SKM-1 (cell line): ENCODE measurements at regions not wholly inside any gene's neighbourhood (a gene's known extent, or its start where the extent isn't known, plus 50 kb on each side); places are given as distances from the start of the nearest gene placed in this dataset.
"Not testable (repeated sequence)": the region's sequence is repeated elsewhere in the genome, so short reads cannot be mapped to it uniquely, and the experiment has no call there.

Experiments
- DNase-seq: peaks from one replicate; lab custom pipeline; 2025; ENCODE audit not compliant: unreplicated experiment; lab: John Stamatoyannopoulos, UW

DNA sequence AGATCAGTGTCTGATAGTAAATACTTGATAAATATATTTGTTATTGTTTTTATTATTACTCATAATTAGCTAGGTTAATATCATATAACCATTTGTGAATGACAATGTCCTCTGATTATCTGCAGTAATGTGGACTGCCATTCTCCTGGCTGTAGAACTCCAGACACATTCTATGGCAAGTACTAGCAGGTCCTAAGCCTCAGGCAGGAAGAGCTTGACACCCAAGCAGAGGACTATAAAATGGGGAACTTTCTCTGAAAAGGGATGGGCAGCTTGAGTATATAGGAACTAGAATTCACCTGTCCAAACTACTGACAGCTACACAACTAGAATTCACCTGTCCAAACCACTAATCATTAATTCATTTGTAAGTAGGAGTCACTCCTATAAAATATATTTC is 649.4 kb downstream of the CPS1 start:
- no peak for DNase-seq

DNA sequence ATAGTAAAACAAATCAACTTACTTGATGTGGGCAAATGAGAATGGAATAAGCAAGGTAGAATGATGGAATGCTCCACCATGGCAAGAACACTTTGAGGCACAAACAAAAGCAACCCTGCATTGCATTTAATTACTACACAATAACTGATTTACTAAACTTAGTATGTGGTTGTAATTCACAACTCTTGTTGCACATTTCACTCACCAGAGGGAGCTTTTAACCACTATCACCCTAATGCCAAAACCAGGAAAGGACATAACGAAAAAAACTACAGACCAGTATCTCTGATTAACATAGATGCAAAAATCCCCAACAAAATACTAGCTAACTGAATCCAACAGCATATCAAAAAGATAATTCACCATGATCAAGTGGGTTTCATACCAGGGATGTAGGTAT is 659.8 kb downstream of the CPS1 start:
- DNase-seq, result no peak

DNA sequence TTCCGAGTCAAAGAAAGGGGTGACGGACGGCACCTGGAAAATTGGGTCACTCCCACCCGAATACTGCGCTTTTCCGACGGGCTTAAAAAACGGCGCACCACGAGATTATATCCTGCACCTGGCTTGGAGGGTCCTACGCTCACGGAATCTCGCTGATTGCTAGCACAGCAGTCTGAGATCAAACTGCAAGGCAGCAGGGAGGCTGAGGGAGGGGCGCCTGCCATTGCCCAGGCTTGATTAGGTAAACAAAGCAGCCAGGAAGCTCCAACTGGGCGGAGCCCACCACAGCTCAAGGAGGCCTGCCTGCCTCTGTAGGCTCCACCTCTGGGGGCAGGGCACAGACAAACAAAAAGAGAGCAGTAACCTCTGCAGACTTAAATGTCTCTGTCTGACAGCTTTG is 663.1 kb downstream of the CPS1 start:
- DNase-seq, result not testable (repeated sequence)

DNA sequence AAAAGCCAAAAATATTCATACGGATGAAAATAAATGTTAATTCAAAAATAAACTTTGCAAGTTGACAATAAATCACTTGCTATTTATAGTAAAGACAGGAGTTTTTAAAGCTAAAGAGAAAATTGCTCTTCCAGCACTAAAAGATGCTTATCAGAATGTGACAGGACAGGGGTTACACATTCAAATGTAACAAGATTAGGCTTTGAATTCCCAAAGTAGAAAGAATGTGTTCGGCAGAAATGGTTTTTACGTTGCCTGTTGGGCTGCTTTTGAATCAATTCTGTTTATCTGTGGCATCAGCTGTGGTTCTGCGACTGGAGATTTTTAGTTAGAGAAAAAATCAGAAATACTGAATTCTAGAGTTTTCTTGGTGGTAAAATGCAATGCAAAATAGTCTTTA is 669.4 kb downstream of the CPS1 start:
- DNase-seq, result no peak

DNA sequence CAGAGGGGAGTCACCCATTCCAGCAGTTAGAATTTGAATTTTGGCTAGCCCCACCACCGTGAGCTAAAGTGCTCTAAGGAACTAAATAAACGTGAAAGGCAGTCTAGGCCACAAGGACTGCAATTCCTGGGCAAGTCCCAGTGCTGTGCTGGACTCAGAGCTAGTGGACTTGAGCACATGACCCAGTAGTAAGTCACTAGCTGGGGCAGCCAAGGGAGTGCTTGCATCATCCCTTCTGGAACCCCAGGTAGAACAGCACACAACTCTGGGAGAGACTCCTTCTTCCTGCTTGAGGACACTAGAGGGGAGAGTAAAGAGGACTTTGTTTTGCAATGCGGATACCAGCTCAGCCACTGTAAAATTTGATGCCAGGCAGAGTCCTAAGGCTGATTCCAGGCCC is 672.2 kb downstream of the CPS1 start:
- DNase-seq, result no peak

DNA sequence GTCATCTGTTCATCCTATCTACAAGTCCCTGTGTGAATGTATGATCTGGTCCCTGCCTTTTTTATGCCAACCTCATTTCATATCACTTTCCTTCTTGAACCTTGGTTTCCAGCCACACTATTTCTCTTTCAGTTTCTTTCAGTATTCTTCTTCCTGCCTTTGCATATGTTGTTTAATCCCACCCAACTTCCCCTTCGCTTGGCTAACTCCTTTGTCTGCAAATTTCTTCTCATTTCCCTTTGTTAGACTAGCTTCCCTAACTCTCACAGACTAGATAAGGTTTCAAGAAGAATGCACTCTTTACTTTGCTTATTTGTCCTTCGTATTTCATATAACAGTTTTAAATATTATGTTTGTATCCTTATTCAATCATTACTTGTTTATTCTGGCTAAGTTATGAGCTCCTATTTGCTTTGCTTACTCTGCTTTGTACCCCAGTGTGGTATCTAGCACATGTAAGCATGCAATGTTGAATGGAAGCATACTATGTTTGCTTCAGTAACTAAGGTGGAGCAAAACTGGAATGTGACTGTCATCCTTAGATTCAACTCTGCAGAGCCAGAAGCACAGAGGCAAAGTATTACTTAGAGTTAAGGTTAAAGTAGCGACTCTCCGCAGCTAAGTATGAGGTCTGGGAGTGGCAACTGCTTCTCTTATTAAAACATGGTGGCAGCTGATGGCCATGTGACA is 681.3 kb downstream of the CPS1 start:
- no peak for DNase-seq

DNA sequence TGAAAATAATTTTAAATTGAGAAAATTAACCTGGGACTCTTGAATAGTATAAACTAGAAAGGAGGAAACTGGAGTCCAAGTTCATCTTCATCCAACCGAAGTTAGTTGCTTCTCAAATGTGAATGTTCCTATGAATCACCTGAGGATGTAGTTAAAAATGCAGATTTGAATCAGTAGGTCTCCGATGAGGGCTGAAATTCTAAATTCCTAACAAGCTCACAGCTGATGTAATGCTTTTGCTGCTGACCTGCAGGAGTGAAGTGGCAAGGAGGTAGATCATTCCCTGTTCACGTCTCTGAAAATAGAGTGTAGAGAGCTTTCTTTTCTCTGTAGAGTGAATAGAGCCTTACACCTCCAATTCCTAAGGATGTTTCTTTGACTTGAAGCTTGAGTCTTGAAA is 685.5 kb downstream of the CPS1 start:
- no peak for DNase-seq

DNA sequence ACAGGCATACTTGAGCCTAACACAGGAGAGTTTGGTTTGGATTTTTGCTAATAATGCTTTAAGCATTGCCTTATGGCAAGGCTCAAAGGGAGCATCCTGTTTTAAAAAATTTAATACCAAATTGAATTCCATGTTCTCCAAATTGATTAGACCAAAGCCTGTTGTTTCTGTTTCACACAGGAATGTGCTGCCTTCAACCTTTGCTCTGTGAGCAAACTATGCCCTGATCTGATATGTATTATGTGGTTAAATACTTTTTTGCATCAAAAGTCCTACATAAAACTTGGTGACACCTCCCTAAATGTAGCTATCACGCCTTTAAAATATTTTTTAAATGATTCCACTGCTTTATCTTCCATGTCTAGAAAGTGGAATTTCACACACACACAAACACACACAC is 691.4 kb downstream of the CPS1 start:
- DNase-seq, result no peak

DNA sequence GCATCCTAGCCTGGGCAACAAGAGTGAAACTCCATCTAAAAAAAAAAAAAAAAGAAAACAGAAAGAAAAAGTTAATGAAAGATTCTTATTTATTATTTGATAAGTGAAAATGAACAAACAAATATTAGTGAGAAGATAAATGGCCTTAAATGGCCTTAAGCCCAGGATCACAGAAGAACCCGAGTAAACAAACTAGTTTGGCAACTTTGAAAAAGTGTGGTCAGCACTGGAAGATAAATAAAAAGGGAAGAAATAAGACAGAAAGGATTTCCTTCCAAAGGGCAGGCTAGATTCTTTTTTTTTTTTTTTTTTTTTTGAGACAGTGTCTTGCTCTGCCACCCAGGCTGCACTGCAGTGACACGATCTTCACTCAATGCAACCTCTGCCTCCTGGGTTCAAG is 692.4 kb downstream of the CPS1 start:
- DNase-seq, result no peak

DNA sequence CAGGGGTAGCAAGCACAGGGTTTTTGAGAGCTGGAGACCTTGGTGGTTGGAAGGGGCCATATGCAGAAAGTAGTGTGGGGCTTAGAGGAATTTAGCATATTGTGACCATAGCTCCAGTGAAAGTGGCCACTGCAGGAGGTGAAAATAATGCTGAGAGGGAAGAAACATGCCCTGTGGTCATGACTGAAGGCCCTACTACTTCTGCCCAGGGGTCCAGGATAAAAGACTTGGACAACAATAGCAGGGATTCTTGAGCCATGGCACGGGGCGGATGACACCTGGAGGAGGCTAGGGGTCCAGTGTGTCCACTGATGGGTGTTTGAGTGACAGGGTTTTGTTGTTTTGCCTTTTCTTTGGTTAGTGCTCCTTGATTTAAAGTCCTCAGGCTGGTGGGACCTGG is 694.6 kb downstream of the CPS1 start:
- no peak for DNase-seq

DNA sequence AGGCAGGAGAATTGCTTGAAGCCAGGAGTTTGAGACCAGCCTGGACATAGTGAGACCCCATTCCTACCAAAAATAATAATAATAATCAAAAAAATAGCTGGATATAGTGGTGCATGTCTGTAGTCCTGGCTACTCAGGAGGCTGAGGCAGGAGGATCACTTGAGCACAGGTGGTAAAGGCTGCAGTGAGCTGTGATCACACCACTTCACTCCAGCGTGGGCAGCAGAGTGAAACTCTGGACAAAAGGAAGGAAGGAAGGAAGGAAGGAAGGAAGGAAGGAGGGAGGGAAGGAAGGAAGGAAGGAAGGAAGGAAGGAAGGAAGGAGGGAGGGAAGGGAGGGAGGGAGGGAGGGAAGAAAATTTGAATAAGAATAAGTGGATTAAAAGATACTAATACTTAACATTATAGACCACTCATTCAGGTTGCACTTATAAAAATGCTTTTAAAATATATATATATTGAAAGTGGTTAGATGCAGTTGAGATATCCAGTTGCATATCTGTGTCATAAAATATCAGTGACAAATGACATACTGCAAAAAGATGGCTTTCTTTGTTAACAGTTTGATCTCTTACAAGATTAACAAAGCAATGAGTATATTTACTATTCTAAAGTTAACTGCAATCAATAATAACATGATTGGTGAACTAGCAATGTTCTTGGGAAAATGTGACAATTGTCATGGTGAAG is 702.4 kb downstream of the CPS1 start:
- no peak for DNase-seq

DNA sequence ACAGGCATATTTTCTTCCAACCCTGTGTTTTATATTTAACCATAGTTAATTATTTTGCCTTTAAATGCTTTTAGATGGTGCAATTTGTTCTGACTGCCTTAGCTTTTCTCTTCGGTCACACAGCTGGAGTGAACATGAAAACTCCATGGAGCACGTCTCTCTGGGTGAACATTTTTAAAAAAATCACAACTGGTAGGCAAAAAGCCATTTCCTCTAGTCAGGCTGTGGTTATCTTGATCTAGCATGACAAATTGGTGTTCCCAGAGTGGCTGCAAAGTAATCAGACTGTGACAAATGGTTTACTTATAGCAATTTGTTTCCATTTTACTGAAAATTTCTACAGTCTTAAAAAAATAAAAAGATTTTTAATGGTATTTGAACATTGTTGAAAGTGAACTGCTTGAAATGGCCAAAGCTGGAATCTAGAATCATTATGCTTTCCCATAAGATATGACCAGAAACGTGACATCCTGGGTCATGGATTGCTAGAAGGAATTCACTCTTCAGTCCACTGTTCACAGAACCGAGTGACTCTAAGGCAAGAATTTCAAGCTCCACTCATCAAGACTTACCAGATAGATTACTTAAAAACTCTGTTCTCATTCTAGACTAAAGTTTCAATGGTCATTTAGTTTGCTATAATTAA is 703.6 kb downstream of the CPS1 start:
- no peak for DNase-seq

DNA sequence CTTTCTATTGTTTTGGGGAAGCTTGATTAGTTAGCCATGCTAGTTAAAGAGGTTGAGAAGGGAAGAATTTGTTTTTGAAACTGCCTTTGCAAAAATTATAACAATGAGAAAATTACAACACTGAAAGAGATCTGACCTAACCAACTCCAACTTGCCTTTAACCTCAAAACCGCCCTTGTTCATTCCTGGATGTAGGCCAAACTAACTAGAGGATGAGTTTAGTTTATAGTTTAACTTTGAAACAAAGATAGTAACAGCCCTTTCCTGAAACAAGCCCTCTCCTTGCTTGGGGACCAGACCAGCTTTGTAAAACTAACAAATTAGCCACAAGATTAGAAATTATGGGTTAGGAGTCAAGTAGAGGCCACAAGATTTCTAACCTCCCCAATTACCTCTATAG is 713.9 kb downstream of the CPS1 start:
- DNase-seq, result no peak

DNA sequence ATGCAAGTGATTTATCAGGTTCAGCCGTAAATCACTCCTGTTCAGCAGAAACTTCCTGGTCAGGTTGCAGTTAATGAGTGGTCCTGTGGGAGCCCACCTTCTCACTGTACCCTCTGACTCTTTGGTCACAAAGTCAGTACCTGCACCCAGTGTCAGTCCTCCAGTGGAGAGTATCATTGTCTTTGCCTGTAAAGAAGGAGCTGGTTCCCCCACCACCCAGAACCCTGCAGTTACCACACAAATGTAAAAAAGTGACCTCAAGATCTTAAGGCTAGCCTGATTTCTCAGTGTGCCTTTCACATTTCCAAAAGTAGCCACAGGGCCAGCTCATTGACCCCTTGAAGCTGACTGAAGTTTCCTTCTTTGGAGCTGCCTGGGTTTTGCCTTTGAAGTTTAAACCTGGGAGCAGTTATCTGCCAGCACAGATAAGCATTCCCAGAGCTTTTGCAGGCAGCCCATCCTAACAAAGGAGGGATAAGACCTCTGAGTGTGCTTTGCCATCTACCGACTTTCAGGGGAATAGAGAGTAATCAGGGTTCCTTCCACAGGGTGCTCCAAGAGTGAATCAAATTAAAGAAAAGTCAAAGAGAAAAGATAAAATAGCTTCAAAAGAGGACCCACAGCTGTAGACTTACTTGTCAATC is 725.2 kb downstream of the CPS1 start:
- no peak for DNase-seq

DNA sequence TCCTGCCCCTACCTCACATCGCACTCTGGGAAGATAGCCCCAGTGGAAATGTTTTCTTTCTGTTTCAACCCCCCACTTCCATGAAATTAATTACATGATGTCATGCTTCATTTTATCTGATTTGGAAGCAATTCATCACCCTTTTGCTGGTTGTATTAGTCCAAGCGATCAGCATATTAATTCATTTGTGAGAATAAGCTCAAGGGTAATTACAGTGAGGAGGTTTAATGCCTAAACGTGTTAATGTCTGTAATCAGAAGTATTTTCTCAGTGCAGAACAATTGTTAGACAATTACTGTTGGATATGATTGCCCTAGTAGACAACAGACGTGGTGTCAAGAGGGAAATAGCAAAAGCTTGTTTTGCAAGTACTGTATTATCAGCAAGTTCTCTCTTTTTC is 746.3 kb downstream of the CPS1 start:
- no peak for DNase-seq

DNA sequence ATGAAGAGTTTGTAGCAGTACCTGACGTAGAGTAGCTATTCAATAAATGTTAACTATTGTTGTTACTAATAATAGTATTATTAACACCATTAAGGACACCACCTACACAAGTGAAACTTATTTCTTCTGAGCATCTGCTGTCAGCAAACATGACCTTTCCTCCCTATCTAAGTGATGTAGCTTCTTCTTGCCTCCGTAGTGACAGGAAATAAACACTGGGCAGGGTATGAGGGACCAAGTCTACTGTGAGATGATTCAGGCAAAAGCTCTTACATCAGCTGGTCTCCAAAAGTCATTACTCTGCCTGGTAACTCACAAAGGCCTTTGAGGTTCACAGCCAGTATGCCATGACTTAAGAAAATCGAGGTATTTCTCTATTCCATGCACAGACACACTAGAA is 750.5 kb downstream of the CPS1 start:
- no peak for DNase-seq
